ENCODE measurements at regions not wholly inside any gene's neighbourhood (a gene's known extent, or its start where the extent isn't known, plus 50 kb on each side); places are given as distances from the start of the nearest gene placed in this dataset.

DNA sequence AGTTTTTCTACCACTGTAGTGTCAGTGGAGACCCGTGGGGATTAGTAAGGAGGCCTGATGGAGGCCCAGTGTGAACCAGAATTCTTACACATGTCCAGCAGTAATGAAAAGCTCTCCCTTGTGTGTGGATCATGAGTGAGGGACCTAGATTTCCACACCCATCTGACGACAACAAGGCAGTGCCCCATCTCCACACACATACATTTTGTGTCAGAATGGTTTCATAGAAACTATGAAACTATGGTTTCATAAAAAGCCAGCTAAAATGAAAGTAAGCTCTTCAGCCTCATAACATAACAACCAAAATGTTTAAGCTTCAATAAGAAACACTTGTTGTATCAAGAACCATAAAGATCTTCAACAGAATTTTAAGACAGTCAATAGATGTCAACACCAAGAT lies 884.5 kb upstream of the ADGRL3 start:
- no peak overlapping the region for H3K4me3 ChIP-seq
- no peaks in the 10 kb centered on the region for H3K79me2 ChIP-seq (replicated peaks; ENCODE audit: insufficient read depth)
- H3K4me3 Mint-ChIP-seq = no peak overlapping the region
- peaks cover 10% of the 10 kb centered on the region for H3K9me2 ChIP-seq (ENCODE audit: insufficient read depth)
- peaks cover 3% of the 10 kb centered on the region; the same call in 2 of the 3 replicates for H3K9me3 Mint-ChIP-seq
- no peaks in the 10 kb centered on the region for H4K20me1 ChIP-seq (replicated peaks; ENCODE audit: insufficient read depth)
- H3K27me3 Mint-ChIP-seq (ENCODE audit: insufficient read depth, low read depth, poor library complexity) = peaks cover 2% of the 10 kb centered on the region
- H3K27ac ChIP-seq (ENCODE audit: low read depth) = no peak overlapping the region
- H3F3A ChIP-seq (replicated peaks; ENCODE audit: low read depth) = no peaks in the 10 kb centered on the region
- no peak overlapping the region for H3K4me2 ChIP-seq
- ATAC-seq (no peak), DNase-seq (ENCODE audit: low spot score) (no peak)
- H3K27ac Mint-ChIP-seq = no peak overlapping the region
- peaks cover 7% of the 10 kb centered on the region; the same call in 1 of the 3 replicates for H3K36me3 Mint-ChIP-seq (ENCODE audit: low read depth)
- H2AFZ ChIP-seq = no peak overlapping the region
- TF ChIP-seq ZNF331 (CRISPR knock-in tag; IDR thresholded peaks at IDR 0.05; ENCODE audit: low read depth) (no peak), STAT1 (IDR thresholded peaks at IDR 0.05; ENCODE audit: unreplicated experiment) (no peak), EZH2phosphoT487 (IDR thresholded peaks at IDR 0.05; ENCODE audit: unreplicated experiment) (no peak)
- no peaks in the 10 kb centered on the region for H3K4me1 Mint-ChIP-seq
- H3K27me3 ChIP-seq (ENCODE audit: insufficient read depth) = no peaks in the 10 kb centered on the region
- H3K36me3 ChIP-seq (ENCODE audit: insufficient read depth) = no peaks in the 10 kb centered on the region
- no peaks in the 10 kb centered on the region for H3K4me1 ChIP-seq (ENCODE audit: insufficient read depth)

DNA sequence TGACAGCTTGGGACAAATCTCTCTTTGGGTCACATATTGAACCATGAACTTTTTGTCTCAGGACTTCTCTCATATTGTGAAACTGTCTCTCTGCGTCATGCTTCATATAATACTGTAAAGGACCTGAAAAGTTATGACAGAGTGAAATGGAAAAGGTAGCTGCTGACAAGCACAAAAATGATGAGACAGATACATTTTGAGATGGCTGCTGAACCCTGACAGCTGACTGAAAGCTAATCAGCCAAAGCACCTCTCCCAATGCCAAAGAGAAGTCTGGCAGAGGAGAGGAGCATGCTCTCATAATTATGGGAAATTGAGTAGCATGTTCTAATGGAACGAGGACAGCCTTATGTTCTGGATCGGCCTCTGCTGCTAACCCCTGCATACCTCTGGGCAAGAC lies 873.4 kb upstream of the ADGRL3 start:
- H3K79me2 ChIP-seq (replicated peaks; ENCODE audit: insufficient read depth) = no peaks in the 10 kb centered on the region
- H3K27ac ChIP-seq (ENCODE audit: low read depth) = no peak overlapping the region
- peak overlapping the region; percentile 6; the same call in 1 of the 2 replicates for H2AFZ ChIP-seq
- Mint-ChIP-seq H3K27ac (no peak overlapping the region), H3K4me3 (no peak overlapping the region), H3K4me1 (no peaks in the 10 kb centered on the region), H3K9me3 (no peaks in the 10 kb centered on the region), H3K27me3 (ENCODE audit: insufficient read depth, low read depth, poor library complexity) (no peaks in the 10 kb centered on the region), H3K36me3 (ENCODE audit: low read depth) (no peaks in the 10 kb centered on the region)
- no peaks in the 10 kb centered on the region for H4K20me1 ChIP-seq (replicated peaks; ENCODE audit: insufficient read depth)
- H3F3A ChIP-seq (replicated peaks; ENCODE audit: low read depth) = no peaks in the 10 kb centered on the region
- H3K9me2 ChIP-seq (ENCODE audit: insufficient read depth) = no peaks in the 10 kb centered on the region
- ATAC-seq (no peak), DNase-seq (ENCODE audit: low spot score) (no peak)
- no peak overlapping the region for H3K4me3 ChIP-seq
- no peaks in the 10 kb centered on the region for H3K4me1 ChIP-seq (ENCODE audit: insufficient read depth)
- H3K4me2 ChIP-seq = no peak overlapping the region
- H3K36me3 ChIP-seq (ENCODE audit: insufficient read depth) = no peaks in the 10 kb centered on the region
- H3K27me3 ChIP-seq (ENCODE audit: insufficient read depth) = no peaks in the 10 kb centered on the region
- TF ChIP-seq, protein P1, sequence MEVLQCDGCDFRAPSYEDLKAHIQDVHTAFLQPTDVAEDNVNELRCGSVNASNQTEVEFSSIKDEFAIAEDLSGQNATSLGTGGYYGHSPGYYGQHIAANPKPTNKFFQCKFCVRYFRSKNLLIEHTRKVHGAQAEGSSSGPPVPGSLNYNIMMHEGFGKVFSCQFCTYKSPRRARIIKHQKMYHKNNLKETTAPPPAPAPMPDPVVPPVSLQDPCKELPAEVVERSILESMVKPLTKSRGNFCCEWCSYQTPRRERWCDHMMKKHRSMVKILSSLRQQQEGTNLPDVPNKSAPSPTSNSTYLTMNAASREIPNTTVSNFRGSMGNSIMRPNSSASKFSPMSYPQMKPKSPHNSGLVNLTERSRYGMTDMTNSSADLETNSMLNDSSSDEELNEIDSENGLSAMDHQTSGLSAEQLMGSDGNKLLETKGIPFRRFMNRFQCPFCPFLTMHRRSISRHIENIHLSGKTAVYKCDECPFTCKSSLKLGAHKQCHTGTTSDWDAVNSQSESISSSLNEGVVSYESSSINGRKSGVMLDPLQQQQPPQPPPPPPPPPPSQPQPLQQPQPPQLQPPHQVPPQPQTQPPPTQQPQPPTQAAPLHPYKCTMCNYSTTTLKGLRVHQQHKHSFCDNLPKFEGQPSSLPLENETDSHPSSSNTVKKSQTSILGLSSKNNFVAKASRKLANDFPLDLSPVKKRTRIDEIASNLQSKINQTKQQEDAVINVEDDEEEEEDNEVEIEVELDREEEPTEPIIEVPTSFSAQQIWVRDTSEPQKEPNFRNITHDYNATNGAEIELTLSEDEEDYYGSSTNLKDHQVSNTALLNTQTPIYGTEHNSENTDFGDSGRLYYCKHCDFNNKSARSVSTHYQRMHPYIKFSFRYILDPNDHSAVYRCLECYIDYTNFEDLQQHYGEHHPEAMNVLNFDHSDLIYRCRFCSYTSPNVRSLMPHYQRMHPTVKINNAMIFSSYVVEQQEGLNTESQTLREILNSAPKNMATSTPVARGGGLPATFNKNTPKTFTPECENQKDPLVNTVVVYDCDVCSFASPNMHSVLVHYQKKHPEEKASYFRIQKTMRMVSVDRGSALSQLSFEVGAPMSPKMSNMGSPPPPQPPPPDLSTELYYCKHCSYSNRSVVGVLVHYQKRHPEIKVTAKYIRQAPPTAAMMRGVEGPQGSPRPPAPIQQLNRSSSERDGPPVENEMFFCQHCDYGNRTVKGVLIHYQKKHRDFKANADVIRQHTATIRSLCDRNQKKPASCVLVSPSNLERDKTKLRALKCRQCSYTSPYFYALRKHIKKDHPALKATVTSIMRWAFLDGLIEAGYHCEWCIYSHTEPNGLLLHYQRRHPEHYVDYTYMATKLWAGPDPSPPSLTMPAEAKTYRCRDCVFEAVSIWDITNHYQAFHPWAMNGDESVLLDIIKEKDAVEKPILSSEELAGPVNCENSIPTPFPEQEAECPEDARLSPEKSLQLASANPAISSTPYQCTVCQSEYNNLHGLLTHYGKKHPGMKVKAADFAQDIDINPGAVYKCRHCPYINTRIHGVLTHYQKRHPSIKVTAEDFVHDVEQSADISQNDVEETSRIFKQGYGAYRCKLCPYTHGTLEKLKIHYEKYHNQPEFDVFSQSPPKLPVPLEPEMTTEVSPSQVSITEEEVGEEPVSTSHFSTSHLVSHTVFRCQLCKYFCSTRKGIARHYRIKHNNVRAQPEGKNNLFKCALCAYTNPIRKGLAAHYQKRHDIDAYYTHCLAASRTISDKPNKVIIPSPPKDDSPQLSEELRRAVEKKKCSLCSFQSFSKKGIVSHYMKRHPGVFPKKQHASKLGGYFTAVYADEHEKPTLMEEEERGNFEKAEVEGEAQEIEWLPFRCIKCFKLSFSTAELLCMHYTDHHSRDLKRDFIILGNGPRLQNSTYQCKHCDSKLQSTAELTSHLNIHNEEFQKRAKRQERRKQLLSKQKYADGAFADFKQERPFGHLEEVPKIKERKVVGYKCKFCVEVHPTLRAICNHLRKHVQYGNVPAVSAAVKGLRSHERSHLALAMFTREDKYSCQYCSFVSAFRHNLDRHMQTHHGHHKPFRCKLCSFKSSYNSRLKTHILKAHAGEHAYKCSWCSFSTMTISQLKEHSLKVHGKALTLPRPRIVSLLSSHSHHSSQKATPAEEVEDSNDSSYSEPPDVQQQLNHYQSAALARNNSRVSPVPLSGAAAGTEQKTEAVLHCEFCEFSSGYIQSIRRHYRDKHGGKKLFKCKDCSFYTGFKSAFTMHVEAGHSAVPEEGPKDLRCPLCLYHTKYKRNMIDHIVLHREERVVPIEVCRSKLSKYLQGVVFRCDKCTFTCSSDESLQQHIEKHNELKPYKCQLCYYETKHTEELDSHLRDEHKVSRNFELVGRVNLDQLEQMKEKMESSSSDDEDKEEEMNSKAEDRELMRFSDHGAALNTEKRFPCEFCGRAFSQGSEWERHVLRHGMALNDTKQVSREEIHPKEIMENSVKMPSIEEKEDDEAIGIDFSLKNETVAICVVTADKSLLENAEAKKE (CRISPR knock-in tag; IDR thresholded peaks at IDR 0.05) = no peak
- TF ChIP-seq, protein P2, sequence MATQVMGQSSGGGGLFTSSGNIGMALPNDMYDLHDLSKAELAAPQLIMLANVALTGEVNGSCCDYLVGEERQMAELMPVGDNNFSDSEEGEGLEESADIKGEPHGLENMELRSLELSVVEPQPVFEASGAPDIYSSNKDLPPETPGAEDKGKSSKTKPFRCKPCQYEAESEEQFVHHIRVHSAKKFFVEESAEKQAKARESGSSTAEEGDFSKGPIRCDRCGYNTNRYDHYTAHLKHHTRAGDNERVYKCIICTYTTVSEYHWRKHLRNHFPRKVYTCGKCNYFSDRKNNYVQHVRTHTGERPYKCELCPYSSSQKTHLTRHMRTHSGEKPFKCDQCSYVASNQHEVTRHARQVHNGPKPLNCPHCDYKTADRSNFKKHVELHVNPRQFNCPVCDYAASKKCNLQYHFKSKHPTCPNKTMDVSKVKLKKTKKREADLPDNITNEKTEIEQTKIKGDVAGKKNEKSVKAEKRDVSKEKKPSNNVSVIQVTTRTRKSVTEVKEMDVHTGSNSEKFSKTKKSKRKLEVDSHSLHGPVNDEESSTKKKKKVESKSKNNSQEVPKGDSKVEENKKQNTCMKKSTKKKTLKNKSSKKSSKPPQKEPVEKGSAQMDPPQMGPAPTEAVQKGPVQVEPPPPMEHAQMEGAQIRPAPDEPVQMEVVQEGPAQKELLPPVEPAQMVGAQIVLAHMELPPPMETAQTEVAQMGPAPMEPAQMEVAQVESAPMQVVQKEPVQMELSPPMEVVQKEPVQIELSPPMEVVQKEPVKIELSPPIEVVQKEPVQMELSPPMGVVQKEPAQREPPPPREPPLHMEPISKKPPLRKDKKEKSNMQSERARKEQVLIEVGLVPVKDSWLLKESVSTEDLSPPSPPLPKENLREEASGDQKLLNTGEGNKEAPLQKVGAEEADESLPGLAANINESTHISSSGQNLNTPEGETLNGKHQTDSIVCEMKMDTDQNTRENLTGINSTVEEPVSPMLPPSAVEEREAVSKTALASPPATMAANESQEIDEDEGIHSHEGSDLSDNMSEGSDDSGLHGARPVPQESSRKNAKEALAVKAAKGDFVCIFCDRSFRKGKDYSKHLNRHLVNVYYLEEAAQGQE (IDR thresholded peaks at IDR 0.05; ENCODE audit: unreplicated experiment) = no peak
- TF ChIP-seq CREB1 (CRISPR knock-in tag; IDR thresholded peaks at IDR 0.05; ENCODE audit: low read depth) (no peak), ZNF331 (CRISPR knock-in tag; IDR thresholded peaks at IDR 0.05; ENCODE audit: low read depth) (no peak)
- TF ChIP-seq, protein P3, sequence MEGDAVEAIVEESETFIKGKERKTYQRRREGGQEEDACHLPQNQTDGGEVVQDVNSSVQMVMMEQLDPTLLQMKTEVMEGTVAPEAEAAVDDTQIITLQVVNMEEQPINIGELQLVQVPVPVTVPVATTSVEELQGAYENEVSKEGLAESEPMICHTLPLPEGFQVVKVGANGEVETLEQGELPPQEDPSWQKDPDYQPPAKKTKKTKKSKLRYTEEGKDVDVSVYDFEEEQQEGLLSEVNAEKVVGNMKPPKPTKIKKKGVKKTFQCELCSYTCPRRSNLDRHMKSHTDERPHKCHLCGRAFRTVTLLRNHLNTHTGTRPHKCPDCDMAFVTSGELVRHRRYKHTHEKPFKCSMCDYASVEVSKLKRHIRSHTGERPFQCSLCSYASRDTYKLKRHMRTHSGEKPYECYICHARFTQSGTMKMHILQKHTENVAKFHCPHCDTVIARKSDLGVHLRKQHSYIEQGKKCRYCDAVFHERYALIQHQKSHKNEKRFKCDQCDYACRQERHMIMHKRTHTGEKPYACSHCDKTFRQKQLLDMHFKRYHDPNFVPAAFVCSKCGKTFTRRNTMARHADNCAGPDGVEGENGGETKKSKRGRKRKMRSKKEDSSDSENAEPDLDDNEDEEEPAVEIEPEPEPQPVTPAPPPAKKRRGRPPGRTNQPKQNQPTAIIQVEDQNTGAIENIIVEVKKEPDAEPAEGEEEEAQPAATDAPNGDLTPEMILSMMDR (conservative IDR thresholded peaks at IDR 0.05; ENCODE audit: low read depth in 2 of 2) = no peak
- TF ChIP-seq, protein P4, sequence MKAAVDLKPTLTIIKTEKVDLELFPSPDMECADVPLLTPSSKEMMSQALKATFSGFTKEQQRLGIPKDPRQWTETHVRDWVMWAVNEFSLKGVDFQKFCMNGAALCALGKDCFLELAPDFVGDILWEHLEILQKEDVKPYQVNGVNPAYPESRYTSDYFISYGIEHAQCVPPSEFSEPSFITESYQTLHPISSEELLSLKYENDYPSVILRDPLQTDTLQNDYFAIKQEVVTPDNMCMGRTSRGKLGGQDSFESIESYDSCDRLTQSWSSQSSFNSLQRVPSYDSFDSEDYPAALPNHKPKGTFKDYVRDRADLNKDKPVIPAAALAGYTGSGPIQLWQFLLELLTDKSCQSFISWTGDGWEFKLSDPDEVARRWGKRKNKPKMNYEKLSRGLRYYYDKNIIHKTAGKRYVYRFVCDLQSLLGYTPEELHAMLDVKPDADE (IDR thresholded peaks at IDR 0.05) = no peak
